ENCODE measurements at regions not wholly inside any gene's neighbourhood (a gene's known extent, or its start where the extent isn't known, plus 50 kb on each side); places are given as distances from the start of the nearest gene placed in this dataset.

DNA sequence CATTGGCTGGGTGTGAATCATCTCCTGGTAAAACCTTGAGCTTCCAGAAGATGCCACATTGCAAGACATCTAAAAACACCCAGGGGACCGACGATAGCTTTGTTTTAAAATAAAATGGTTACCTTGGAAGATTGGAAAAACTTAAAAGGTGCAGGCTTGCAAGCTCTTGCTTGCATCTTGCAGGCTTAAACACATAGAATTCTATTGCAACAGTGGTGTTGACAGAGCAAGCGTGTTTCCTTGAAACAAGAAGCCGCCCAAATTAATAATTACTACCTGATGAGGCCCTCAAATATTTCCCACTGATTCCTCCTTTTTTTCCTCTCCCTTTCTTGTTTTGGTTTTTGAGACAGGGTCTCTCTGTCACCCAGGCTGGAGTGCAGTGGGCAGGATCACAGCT is 137.1 kb upstream of the BASP1 start:
- H3K4me1 ChIP-seq (replicated peaks in 1 of 2; ENCODE audit: control insufficient read depth in 2 of 2, insufficient read depth in 2 of 2, low read length in 2 of 2) = no peaks in the 10 kb centered on the region
- no peak for FAIRE-seq
- ChIA-PET POLR2A (no interaction called here), CTCF (ENCODE audit: low intra/inter-chr PET ratio) (no interaction called here)
- H3K9me3 ChIP-seq (replicated peaks; ENCODE audit: control insufficient read depth, insufficient read depth, low read depth, low read length) = no peaks in the 10 kb centered on the region
- in situ Hi-C loops (cut with MboI) = no loop called here
- no peak overlapping the region for H3K9ac ChIP-seq (ENCODE audit: insufficient read depth in 1 of 2, low read depth in 2 of 2, low read length in 2 of 2)
- no TSS peak for BruUV-seq (replicated peaks)
- H3K9me1 ChIP-seq (ENCODE audit: control insufficient read depth, insufficient read depth, low read length) = no peaks in the 10 kb centered on the region
- no peak overlapping the region for H3K4me2 ChIP-seq (ENCODE audit: insufficient read depth, low read length)
- TF ChIP-seq FOXJ3 (CRISPR knock-in tag; IDR thresholded peaks at IDR 0.05) (no peak), ATF7 (IDR thresholded peaks at IDR 0.05) (no peak)
- TF ChIP-seq, protein P1, sequence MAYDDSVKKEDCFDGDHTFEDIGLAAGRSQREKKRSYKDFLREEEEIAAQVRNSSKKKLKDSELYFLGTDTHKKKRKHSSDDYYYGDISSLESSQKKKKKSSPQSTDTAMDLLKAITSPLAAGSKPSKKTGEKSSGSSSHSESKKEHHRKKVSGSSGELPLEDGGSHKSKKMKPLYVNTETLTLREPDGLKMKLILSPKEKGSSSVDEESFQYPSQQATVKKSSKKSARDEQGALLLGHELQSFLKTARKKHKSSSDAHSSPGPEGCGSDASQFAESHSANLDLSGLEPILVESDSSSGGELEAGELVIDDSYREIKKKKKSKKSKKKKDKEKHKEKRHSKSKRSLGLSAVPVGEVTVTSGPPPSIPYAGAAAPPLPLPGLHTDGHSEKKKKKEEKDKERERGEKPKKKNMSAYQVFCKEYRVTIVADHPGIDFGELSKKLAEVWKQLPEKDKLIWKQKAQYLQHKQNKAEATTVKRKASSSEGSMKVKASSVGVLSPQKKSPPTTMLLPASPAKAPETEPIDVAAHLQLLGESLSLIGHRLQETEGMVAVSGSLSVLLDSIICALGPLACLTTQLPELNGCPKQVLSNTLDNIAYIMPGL (CRISPR knock-in tag; IDR thresholded peaks at IDR 0.05) = no peak
- TF ChIP-seq, protein P2, sequence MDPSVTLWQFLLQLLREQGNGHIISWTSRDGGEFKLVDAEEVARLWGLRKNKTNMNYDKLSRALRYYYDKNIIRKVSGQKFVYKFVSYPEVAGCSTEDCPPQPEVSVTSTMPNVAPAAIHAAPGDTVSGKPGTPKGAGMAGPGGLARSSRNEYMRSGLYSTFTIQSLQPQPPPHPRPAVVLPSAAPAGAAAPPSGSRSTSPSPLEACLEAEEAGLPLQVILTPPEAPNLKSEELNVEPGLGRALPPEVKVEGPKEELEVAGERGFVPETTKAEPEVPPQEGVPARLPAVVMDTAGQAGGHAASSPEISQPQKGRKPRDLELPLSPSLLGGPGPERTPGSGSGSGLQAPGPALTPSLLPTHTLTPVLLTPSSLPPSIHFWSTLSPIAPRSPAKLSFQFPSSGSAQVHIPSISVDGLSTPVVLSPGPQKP (CRISPR knock-in tag; IDR thresholded peaks at IDR 0.05) = no peak
- TF ChIP-seq, protein P3, sequence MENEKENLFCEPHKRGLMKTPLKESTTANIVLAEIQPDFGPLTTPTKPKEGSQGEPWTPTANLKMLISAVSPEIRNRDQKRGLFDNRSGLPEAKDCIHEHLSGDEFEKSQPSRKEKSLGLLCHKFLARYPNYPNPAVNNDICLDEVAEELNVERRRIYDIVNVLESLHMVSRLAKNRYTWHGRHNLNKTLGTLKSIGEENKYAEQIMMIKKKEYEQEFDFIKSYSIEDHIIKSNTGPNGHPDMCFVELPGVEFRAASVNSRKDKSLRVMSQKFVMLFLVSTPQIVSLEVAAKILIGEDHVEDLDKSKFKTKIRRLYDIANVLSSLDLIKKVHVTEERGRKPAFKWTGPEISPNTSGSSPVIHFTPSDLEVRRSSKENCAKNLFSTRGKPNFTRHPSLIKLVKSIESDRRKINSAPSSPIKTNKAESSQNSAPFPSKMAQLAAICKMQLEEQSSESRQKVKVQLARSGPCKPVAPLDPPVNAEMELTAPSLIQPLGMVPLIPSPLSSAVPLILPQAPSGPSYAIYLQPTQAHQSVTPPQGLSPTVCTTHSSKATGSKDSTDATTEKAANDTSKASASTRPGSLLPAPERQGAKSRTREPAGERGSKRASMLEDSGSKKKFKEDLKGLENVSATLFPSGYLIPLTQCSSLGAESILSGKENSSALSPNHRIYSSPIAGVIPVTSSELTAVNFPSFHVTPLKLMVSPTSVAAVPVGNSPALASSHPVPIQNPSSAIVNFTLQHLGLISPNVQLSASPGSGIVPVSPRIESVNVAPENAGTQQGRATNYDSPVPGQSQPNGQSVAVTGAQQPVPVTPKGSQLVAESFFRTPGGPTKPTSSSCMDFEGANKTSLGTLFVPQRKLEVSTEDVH (IDR thresholded peaks at IDR 0.05; ENCODE audit: low read depth, partially characterized antibody) = no peak
- intact Hi-C loops (cut with micrococcal nuclease) = no loop called here
- H3K4me3 ChIP-seq = no peak overlapping the region
- no peaks in the 10 kb centered on the region for H3K79me2 ChIP-seq (ENCODE audit: control insufficient read depth, insufficient read depth, low read length)
- H3K27ac ChIP-seq (ENCODE audit: extremely low read depth, low read depth, low read length) = no peak overlapping the region
- WGBS (ENCODE audit: insufficient coverage, low coverage, missing lambda C conversion rate) = 3% methylated on average over 4 of the region's 4 CpGs
- no peak overlapping the region for H2AFZ ChIP-seq (ENCODE audit: low read depth, low read length)
- no peaks in the 10 kb centered on the region for H3K36me3 ChIP-seq (ENCODE audit: control insufficient read depth, insufficient read depth, low read length)
- DNase-seq (ENCODE audit: extremely low read depth in 1 of 4, low spot score in 3 of 4) = no peak
- H3K27me3 ChIP-seq (ENCODE audit: control insufficient read depth in 2 of 2, insufficient read depth in 2 of 2, low read length in 2 of 2) = peaks cover 8 to 12% of the 10 kb centered on the region in 2 experiments; a peak in 3 of 5 replicates
- H4K20me1 ChIP-seq (replicated peaks; ENCODE audit: control insufficient read depth, insufficient read depth, low read length) = no peaks in the 10 kb centered on the region
- ATAC-seq = no peak
